ENCODE measurements at regions not wholly inside any gene's neighbourhood (a gene's known extent, or its start where the extent isn't known, plus 50 kb on each side); places are given as distances from the start of the nearest gene placed in this dataset.

DNA sequence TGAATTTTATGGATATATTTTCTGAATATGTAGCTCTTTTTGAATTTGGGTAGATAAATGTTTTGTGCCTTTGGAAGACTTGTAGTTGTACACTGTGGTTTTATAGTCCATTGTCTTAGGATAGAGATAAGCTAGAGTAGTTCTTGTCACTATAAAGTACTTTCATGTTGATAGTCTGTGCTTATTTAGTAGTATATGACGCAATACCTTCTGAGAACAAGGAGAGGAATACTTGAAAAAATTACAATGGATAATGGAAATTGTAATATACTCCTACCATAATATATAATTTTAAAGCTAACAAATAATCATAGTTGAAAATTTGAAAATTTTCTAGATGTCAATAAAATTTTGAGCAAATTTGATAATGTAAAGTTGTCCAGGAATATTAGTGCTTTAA, 664.0 kb downstream of the TLE4 start:
- no peak overlapping the region for H3K4me3 ChIP-seq (ENCODE audit: insufficient read depth in 1 of 2, low read depth in 1 of 2, low read length in 2 of 2)
- H4K91ac ChIP-seq (ENCODE audit: low read length) = no peak overlapping the region
- no peak overlapping the region for H2BK5ac ChIP-seq (ENCODE audit: low read depth, low read length, poor library complexity, severe bottlenecking)
- H4K8ac ChIP-seq (ENCODE audit: low read length) = no peak overlapping the region
- H2BK15ac ChIP-seq (ENCODE audit: low read depth, poor library complexity, severe bottlenecking) = no peak overlapping the region
- no peak overlapping the region for H3K18ac ChIP-seq (ENCODE audit: low read depth in 1 of 2, low read length in 2 of 2)
- no peak overlapping the region for H2BK12ac ChIP-seq (ENCODE audit: low read length in 2 of 2)
- no peak overlapping the region for H3K14ac ChIP-seq (ENCODE audit: low read length in 2 of 2)
- H3K9ac ChIP-seq (ENCODE audit: low read length) = no peak overlapping the region
- no peaks in the 10 kb centered on the region for H3K9me3 ChIP-seq (ENCODE audit: control insufficient read depth, low read length)
- no peaks in the 10 kb centered on the region for H3K79me1 ChIP-seq (replicated peaks; ENCODE audit: low read length, poor library complexity, severe bottlenecking)
- H3K4me2 ChIP-seq (ENCODE audit: low read length, poor library complexity, severe bottlenecking) = no peak overlapping the region
- H2AFZ ChIP-seq (ENCODE audit: low read depth, low read length) = no peak overlapping the region
- no peaks in the 10 kb centered on the region for H3K36me3 ChIP-seq (ENCODE audit: control insufficient read depth in 1 of 2, insufficient read depth in 2 of 2, low read depth in 1 of 2, low read length in 2 of 2)
- no peak overlapping the region for H3K23ac ChIP-seq (ENCODE audit: low read length in 2 of 2)
- WGBS = no CpG with 5 or more reads among the region's 1 CpG
- DNase-seq = no peak
- H3K27me3 ChIP-seq (ENCODE audit: control insufficient read depth in 1 of 2, insufficient read depth in 1 of 2, low read length in 2 of 2) = no peaks in the 10 kb centered on the region
- peaks cover 7% of the 10 kb centered on the region for H3K4me1 ChIP-seq (ENCODE audit: control insufficient read depth, insufficient read depth, low read depth, low read length)
- no peak overlapping the region for H2BK120ac ChIP-seq (ENCODE audit: low read depth, low read length)
- no peak overlapping the region for H2AK5ac ChIP-seq (ENCODE audit: low read length, severe bottlenecking)
- no peak overlapping the region for H3K27ac ChIP-seq (ENCODE audit: low read length, poor library complexity, severe bottlenecking)
- H3K4ac ChIP-seq (ENCODE audit: low read depth in 1 of 2, low read length in 2 of 2) = no peak overlapping the region

DNA sequence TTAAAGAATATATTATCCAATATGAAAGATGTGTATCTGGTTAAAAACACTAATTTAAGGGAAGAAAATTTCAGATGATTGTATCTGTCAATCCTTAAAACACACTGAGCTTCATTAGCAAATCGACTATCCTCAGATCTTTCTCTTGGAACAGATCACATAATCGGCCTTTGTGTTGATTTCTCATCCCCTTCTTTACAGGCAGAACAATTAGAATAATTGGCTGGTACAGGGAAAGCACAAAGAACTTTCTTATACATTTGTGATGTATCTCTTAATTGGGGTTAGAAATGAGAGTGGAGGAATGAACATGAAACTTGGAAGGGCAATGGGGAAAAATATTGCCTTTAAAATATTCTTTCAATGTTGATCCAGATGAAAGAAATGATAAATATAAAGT, 662.1 kb downstream of the TLE4 start:
- Histone ChIP-seq H2AFZ (ENCODE audit: low read depth, low read length) (no peak overlapping the region), H3K36me3 (ENCODE audit: control insufficient read depth in 1 of 2, insufficient read depth in 2 of 2, low read depth in 1 of 2, low read length in 2 of 2) (no peaks in the 10 kb centered on the region), H3K4me1 (ENCODE audit: control insufficient read depth, insufficient read depth, low read depth, low read length) (peaks cover 7% of the 10 kb centered on the region), H4K91ac (ENCODE audit: low read length) (no peak overlapping the region), H2BK120ac (ENCODE audit: low read depth, low read length) (no peak overlapping the region), H2BK15ac (ENCODE audit: low read depth, poor library complexity, severe bottlenecking) (no peak overlapping the region), H3K18ac (ENCODE audit: low read depth in 1 of 2, low read length in 2 of 2) (no peak overlapping the region), H3K4ac (ENCODE audit: low read depth in 1 of 2, low read length in 2 of 2) (no peak overlapping the region), H3K79me1 (replicated peaks; ENCODE audit: low read length, poor library complexity, severe bottlenecking) (no peaks in the 10 kb centered on the region), H2BK12ac (ENCODE audit: low read length in 2 of 2) (no peak overlapping the region), H3K9me3 (ENCODE audit: control insufficient read depth, low read length) (peaks cover 6% of the 10 kb centered on the region), H3K27me3 (ENCODE audit: control insufficient read depth in 1 of 2, insufficient read depth in 1 of 2, low read length in 2 of 2) (no peaks in the 10 kb centered on the region), H3K27ac (ENCODE audit: low read length, poor library complexity, severe bottlenecking) (no peak overlapping the region), H3K14ac (ENCODE audit: low read length in 2 of 2) (no peak overlapping the region), H4K8ac (ENCODE audit: low read length) (no peak overlapping the region), H3K23ac (ENCODE audit: low read length in 2 of 2) (no peak overlapping the region), H2AK5ac (ENCODE audit: low read length, severe bottlenecking) (no peak overlapping the region), H2BK5ac (ENCODE audit: low read depth, low read length, poor library complexity, severe bottlenecking) (no peak overlapping the region), H3K4me2 (ENCODE audit: low read length, poor library complexity, severe bottlenecking) (no peak overlapping the region), H3K4me3 (ENCODE audit: insufficient read depth in 1 of 2, low read depth in 1 of 2, low read length in 2 of 2) (no peak overlapping the region), H3K9ac (ENCODE audit: low read length) (no peak overlapping the region)
- DNase-seq = no peak
- WGBS = no CpG with 5 or more reads among the region's 2 CpGs

- Histone ChIP-seq H3K18ac (ENCODE audit: low read depth in 1 of 2, low read length in 2 of 2) (no peak overlapping the region), H3K79me1 (replicated peaks; ENCODE audit: low read length, poor library complexity, severe bottlenecking) (no peaks in the 10 kb centered on the region), H3K9me3 (ENCODE audit: control insufficient read depth, low read length) (peaks cover 6% of the 10 kb centered on the region), H2BK120ac (ENCODE audit: low read depth, low read length) (no peak overlapping the region), H2AK5ac (ENCODE audit: low read length, severe bottlenecking) (no peak overlapping the region), H3K14ac (ENCODE audit: low read length in 2 of 2) (no peak overlapping the region), H3K4me1 (ENCODE audit: control insufficient read depth, insufficient read depth, low read depth, low read length) (peaks cover 7% of the 10 kb centered on the region), H3K4me2 (ENCODE audit: low read length, poor library complexity, severe bottlenecking) (no peak overlapping the region), H3K4me3 (ENCODE audit: insufficient read depth in 1 of 2, low read depth in 1 of 2, low read length in 2 of 2) (no peak overlapping the region), H3K23ac (ENCODE audit: low read length in 2 of 2) (no peak overlapping the region), H4K8ac (ENCODE audit: low read length) (no peak overlapping the region), H3K9ac (ENCODE audit: low read length) (no peak overlapping the region), H2BK12ac (ENCODE audit: low read length in 2 of 2) (no peak overlapping the region), H4K91ac (ENCODE audit: low read length) (no peak overlapping the region), H3K36me3 (ENCODE audit: control insufficient read depth in 1 of 2, insufficient read depth in 2 of 2, low read depth in 1 of 2, low read length in 2 of 2) (no peaks in the 10 kb centered on the region), H3K4ac (ENCODE audit: low read depth in 1 of 2, low read length in 2 of 2) (no peak overlapping the region), H3K27me3 (ENCODE audit: control insufficient read depth in 1 of 2, insufficient read depth in 1 of 2, low read length in 2 of 2) (no peaks in the 10 kb centered on the region), H3K27ac (ENCODE audit: low read length, poor library complexity, severe bottlenecking) (no peak overlapping the region), H2AFZ (ENCODE audit: low read depth, low read length) (no peak overlapping the region), H2BK5ac (ENCODE audit: low read depth, low read length, poor library complexity, severe bottlenecking) (no peak overlapping the region), H2BK15ac (ENCODE audit: low read depth, poor library complexity, severe bottlenecking) (no peak overlapping the region)
- no peak for DNase-seq
- no CpG with 5 or more reads among the region's 1 CpG for WGBS
Measured at GRCh38 chr9:80233102-80233843, 661.5 kb downstream of the TLE4 start.

- Histone ChIP-seq H3K4me2 (ENCODE audit: low read length, poor library complexity, severe bottlenecking) (no peak overlapping the region), H2AFZ (ENCODE audit: low read depth, low read length) (no peak overlapping the region), H4K91ac (ENCODE audit: low read length) (no peak overlapping the region), H3K18ac (ENCODE audit: low read depth in 1 of 2, low read length in 2 of 2) (no peak overlapping the region), H3K79me1 (replicated peaks; ENCODE audit: low read length, poor library complexity, severe bottlenecking) (no peaks in the 10 kb centered on the region), H4K8ac (ENCODE audit: low read length) (no peak overlapping the region), H2BK5ac (ENCODE audit: low read depth, low read length, poor library complexity, severe bottlenecking) (no peak overlapping the region), H3K4me1 (ENCODE audit: control insufficient read depth, insufficient read depth, low read depth, low read length) (peaks cover 7% of the 10 kb centered on the region), H3K14ac (ENCODE audit: low read length in 2 of 2) (peak overlapping the region in 1 of 2 experiments; percentile 15), H3K4me3 (ENCODE audit: insufficient read depth in 1 of 2, low read depth in 1 of 2, low read length in 2 of 2) (no peak overlapping the region), H2AK5ac (ENCODE audit: low read length, severe bottlenecking) (no peak overlapping the region), H3K9ac (ENCODE audit: low read length) (no peak overlapping the region), H2BK120ac (ENCODE audit: low read depth, low read length) (no peak overlapping the region), H3K4ac (ENCODE audit: low read depth in 1 of 2, low read length in 2 of 2) (no peak overlapping the region), H2BK12ac (ENCODE audit: low read length in 2 of 2) (no peak overlapping the region), H3K36me3 (ENCODE audit: control insufficient read depth in 1 of 2, insufficient read depth in 2 of 2, low read depth in 1 of 2, low read length in 2 of 2) (no peaks in the 10 kb centered on the region), H3K9me3 (ENCODE audit: control insufficient read depth, low read length) (peaks cover 8% of the 10 kb centered on the region), H2BK15ac (ENCODE audit: low read depth, poor library complexity, severe bottlenecking) (no peak overlapping the region), H3K23ac (ENCODE audit: low read length in 2 of 2) (no peak overlapping the region), H3K27me3 (ENCODE audit: control insufficient read depth in 1 of 2, insufficient read depth in 1 of 2, low read length in 2 of 2) (no peaks in the 10 kb centered on the region), H3K27ac (ENCODE audit: low read length, poor library complexity, severe bottlenecking) (no peak overlapping the region)
- DNase-seq = no peak
- WGBS = 84% methylated on average over 7 of the region's 7 CpGs
Measured at GRCh38 chr9:80231318-80232236, 659.8 kb downstream of the TLE4 start.

Data from mesenchymal stem cell (in vitro differentiated cells and primary cell).